HepG2 (cell line): ENCODE measurements at regions not wholly inside any gene's neighbourhood (a gene's known extent, or its start where the extent isn't known, plus 50 kb on each side); places are given as distances from the start of the nearest gene placed in this dataset.

Experiments
- ATAC-seq: fragments of 200-7000 bp; cut with Tn5 transposase; 3 replicates; pipeline ENCODE4 v1.9.1; 2020; ENCODE audit warnings: mild to moderate bottlenecking, moderate library complexity
- BruUV-seq: library from RNA; stranded (reverse); fragments of 400-500 nt; replicated peaks from 2 replicates; lab custom pipeline; 2021; lab: Mats Ljungman, UMichigan
- CTCF ChIA-PET: fragments of 300-600 bp; formaldehyde crosslinking; extraction: SDS; loops from one replicate; lab custom pipeline; 2021; ENCODE audit warnings: low total read pairs, inconsistent platforms, low intra/inter-chr PET ratio; lab: Yijun Ruan, JAX
- POLR2A ChIA-PET: fragments of 350-600 bp; sonication (Branson Sonifier 250); formaldehyde crosslinking; loops from one replicate; lab custom pipeline; 2020; ENCODE audit warnings: antibody characterized with exemption, inconsistent platforms; lab: Yijun Ruan, JAX
- DNase-seq: peaks from one replicate; pipeline ENCODE4 v3.0.0-alpha.2; 2015; ENCODE audit warnings: low spot score
- FAIRE-seq: peaks from 3 replicates; lab custom pipeline; 2011; peaks lifted over from hg19 to GRCh38; lab: Jason Lieb, UNC
- H2AFZ ChIP-seq: one replicate; pipeline ENCODE4 v1.6.1; 2011; ENCODE audit warnings: low read length, inconsistent platforms
- H3K27ac ChIP-seq: fragments of 300-600 bp; 3 replicates; pipeline ENCODE4 v1.8.0; 2011; ENCODE audit warnings: mixed run types, mild to moderate bottlenecking, mixed read lengths, low read length, inconsistent platforms; ENCODE audit not compliant: insufficient read depth; ENCODE audit errors: extremely low read length
- H3K27me3 ChIP-seq, 2 experiments: fragments of 200-600 bp in 1 of 2; 2 replicates in 1 of 2; 3 replicates in 1 of 2; pipeline versions ENCODE4 v1.6.0 to v1.8.0; 2011; ENCODE audit warnings: low read length in 2 of 2, mild to moderate bottlenecking in 2 of 2, moderate library complexity in 2 of 2, inconsistent platforms in 1 of 2; ENCODE audit not compliant: insufficient read depth in 2 of 2, control insufficient read depth in 1 of 2
- H3K36me3 ChIP-seq, 2 experiments: fragments of 200-600 bp in 1 of 2; replicated peaks in 1 of 2; 2 replicates in 1 of 2; 3 replicates in 1 of 2; pipeline versions ENCODE4 v1.5.1 to v1.8.0; 2011; ENCODE audit warnings: low read length in 2 of 2, inconsistent platforms in 1 of 2; ENCODE audit not compliant: insufficient read depth in 2 of 2, control insufficient read depth in 1 of 2
- H3K4me1 ChIP-seq: 2 replicates; pipeline ENCODE4 v1.5.1; 2012; ENCODE audit warnings: low read length, inconsistent platforms; ENCODE audit not compliant: insufficient read depth
- H3K4me2 ChIP-seq: 2 replicates; pipeline ENCODE4 v1.6.0; 2011; ENCODE audit warnings: low read depth, low read length, inconsistent platforms
- H3K4me3 ChIP-seq, 3 experiments: fragments of 200-600 bp in 1 of 3; sonication (generic), shearing (Covaris generic) in 1 of 3; replicated peaks in 1 of 3; 2 replicates each; pipeline ENCODE4 v1.5.1; 2011 to 2016; ENCODE audit warnings: low read length in 3 of 3, inconsistent platforms in 2 of 3, low read depth in 2 of 3, mild to moderate bottlenecking in 2 of 3, control low read depth in 1 of 3, mixed read lengths in 1 of 3; ENCODE audit not compliant: insufficient read depth in 1 of 3
- H3K79me2 ChIP-seq: one replicate; pipeline ENCODE4 v1.6.1; 2011; ENCODE audit warnings: low read length, inconsistent platforms; ENCODE audit not compliant: insufficient read depth
- H3K9ac ChIP-seq: 2 replicates; pipeline ENCODE4 v1.6.0; 2011; ENCODE audit warnings: mild to moderate bottlenecking, low read depth, low read length, inconsistent platforms; ENCODE audit not compliant: insufficient read depth
- H3K9me3 ChIP-seq: 2 replicates; pipeline ENCODE4 v1.5.1; 2012; ENCODE audit warnings: mild to moderate bottlenecking, low read length
- H4K20me1 ChIP-seq: 2 replicates; pipeline ENCODE4 v1.6.0; 2011; ENCODE audit warnings: inconsistent platforms, mild to moderate bottlenecking, low read length, moderate library complexity; ENCODE audit not compliant: insufficient read depth
- ARID5B ChIP-seq: IDR thresholded peaks from 2 replicates; pipeline ENCODE4 v1.4.0; 2020; ENCODE audit warnings: mild to moderate bottlenecking, missing genetic modification reagents
- FOSL1 ChIP-seq: sonication (generic); formaldehyde crosslinking; IDR thresholded peaks from 2 replicates; pipeline ENCODE4 v1.9.0; 2021; ENCODE audit warnings: missing genetic modification reagents, borderline replicate concordance
- JARID2 ChIP-seq: sonication (generic); formaldehyde crosslinking; IDR thresholded peaks from 2 replicates; pipeline ENCODE4 v1.8.1; 2023; ENCODE audit warnings: missing genetic modification reagents, inconsistent platforms; ENCODE audit not compliant: insufficient replicate concordance
- MZF1 ChIP-seq: sonication (generic); formaldehyde crosslinking; IDR thresholded peaks from 2 replicates; pipeline ENCODE4 v1.8.1; 2023; ENCODE audit warnings: mild to moderate bottlenecking, missing genetic modification reagents, borderline replicate concordance
- SP2 ChIP-seq: sonication (generic); formaldehyde crosslinking; IDR thresholded peaks from 2 replicates; pipeline ENCODE4 v1.5.1; 2020; ENCODE audit warnings: mild to moderate bottlenecking, missing genetic modification reagents
- SPEN ChIP-seq: sonication (generic); formaldehyde crosslinking; IDR thresholded peaks from 2 replicates; pipeline ENCODE4 v1.5.1; 2020; ENCODE audit warnings: low read depth, mild to moderate bottlenecking, missing genetic modification reagents
- THAP7 ChIP-seq: sonication (generic); formaldehyde crosslinking; IDR thresholded peaks from 2 replicates; pipeline ENCODE4 v1.8.1; 2023; ENCODE audit warnings: mild to moderate bottlenecking, missing genetic modification reagents
- ZFP91 ChIP-seq: sonication (generic); formaldehyde crosslinking; IDR thresholded peaks from 2 replicates; pipeline ENCODE4 v1.9.0; 2022; ENCODE audit warnings: missing genetic modification reagents, mild to moderate bottlenecking, borderline replicate concordance
- ZMYM4 ChIP-seq: sonication (generic); formaldehyde crosslinking; IDR thresholded peaks from 2 replicates; pipeline ENCODE4 v1.8.1; 2023; ENCODE audit warnings: mild to moderate bottlenecking, missing genetic modification reagents
- ZNF326 ChIP-seq: sonication (generic); formaldehyde crosslinking; IDR thresholded peaks from 2 replicates; pipeline ENCODE4 v1.4.0; 2020; ENCODE audit warnings: missing genetic modification reagents, borderline replicate concordance
- ZNF383 ChIP-seq: sonication (generic); formaldehyde crosslinking; IDR thresholded peaks from 2 replicates; pipeline ENCODE4 v1.4.0; 2020; ENCODE audit warnings: missing genetic modification reagents, mild to moderate bottlenecking, borderline replicate concordance
- ZNF577 ChIP-seq: sonication (generic); formaldehyde crosslinking; IDR thresholded peaks from 2 replicates; pipeline ENCODE4 v1.4.0; 2020; ENCODE audit warnings: mild to moderate bottlenecking, low read depth, missing genetic modification reagents, borderline replicate concordance
- ZNF766 ChIP-seq: sonication (generic); formaldehyde crosslinking; IDR thresholded peaks from 2 replicates; pipeline ENCODE4 v1.5.0; 2020; ENCODE audit warnings: missing genetic modification reagents, borderline replicate concordance
- ZSCAN5A ChIP-seq: sonication (generic); formaldehyde crosslinking; IDR thresholded peaks from 2 replicates; pipeline ENCODE4 v1.8.0; 2022; ENCODE audit warnings: mild to moderate bottlenecking, missing genetic modification reagents, borderline replicate concordance
- WGBS: methylation state at CpG from one replicate; pipeline ENCODE4 v1.1.6; 2017; ENCODE audit warnings: low lambda C conversion rate; 5-methylcytosine and 5-hydroxymethylcytosine counted together
- in situ Hi-C: cut with HindIII; loops from 2 replicates; pipeline ENCODE4 v1.10.0; 2017; ENCODE audit warnings: low pct_unique_long_range_greater_than_20kb; ENCODE audit not compliant: extremely low pct_ligation_motif_present
- intact Hi-C: fragments of 100-400 bp; cut with micrococcal nuclease; formaldehyde crosslinking; loops from one replicate; pipeline ENCODE4 v1.10.0; 2022; ENCODE audit not compliant: unreplicated experiment

- WGBS, result 7% methylated on average over 8 of the region's 8 CpGs
- H3K27ac ChIP-seq, result no peak overlapping the region
- no peaks in the 10 kb centered on the region for H3K79me2 ChIP-seq
- ChIA-PET POLR2A (no interaction called here), CTCF (no interaction called here)
- in situ Hi-C loops (no loop called here), intact Hi-C loops (no loop called here)
- peaks cover 0 to 3% of the 10 kb centered on the region in 2 experiments; a peak in 1 of 5 replicates for H3K27me3 ChIP-seq
- H2AFZ ChIP-seq, result no peak overlapping the region
- no peaks in the 10 kb centered on the region for H4K20me1 ChIP-seq
- DNase-seq (no peak), FAIRE-seq (no peak), ATAC-seq (no peak; the same call in 2 of the 3 replicates)
- no peak overlapping the region for H3K9ac ChIP-seq
- no peaks in the 10 kb centered on the region for H3K9me3 ChIP-seq
- no peaks in the 10 kb centered on the region for H3K4me1 ChIP-seq
- no peak for TF ChIP-seq SPEN (CRISPR knock-in tag)
- no peak for TF ChIP-seq ZNF326 (CRISPR knock-in tag)
- no peak for TF ChIP-seq FOSL1 (CRISPR knock-in tag)
- TF ChIP-seq SP2 (CRISPR knock-in tag), result no peak
- TF ChIP-seq ZNF577 (CRISPR knock-in tag), result no peak
- no peak for TF ChIP-seq THAP7
- no peak for TF ChIP-seq MZF1 (CRISPR knock-in tag)
- TF ChIP-seq ZMYM4 (CRISPR knock-in tag), result no peak
- TF ChIP-seq ARID5B (CRISPR knock-in tag), result no peak
- TF ChIP-seq ZFP91 (CRISPR knock-in tag), result no peak
- TF ChIP-seq JARID2 (CRISPR knock-in tag), result no peak
- no peak for TF ChIP-seq ZNF383 (CRISPR knock-in tag)
- TF ChIP-seq ZNF766 (CRISPR knock-in tag), result no peak
- no peak for TF ChIP-seq ZSCAN5A
- no peak overlapping the region for H3K4me3 ChIP-seq
- H3K36me3 ChIP-seq, result no peaks in the 10 kb centered on the region
- H3K4me2 ChIP-seq, result no peak overlapping the region
- BruUV-seq, result no TSS peak
These were observed 506.1 kb upstream of the AKR1E2 start for GRCh38 chr10:4319870-4320367.
